AG20443 (cell line): ENCODE measurements at regions not wholly inside any gene's neighbourhood (a gene's known extent, or its start where the extent isn't known, plus 50 kb on each side); places are given as distances from the start of the nearest gene placed in this dataset.
"Not testable (repeated sequence)": the region's sequence is repeated elsewhere in the genome, so short reads cannot be mapped to it uniquely, and the experiment has no call there.

Source experiments
- DNase-seq: peaks from one replicate; pipeline ENCODE4 v3.0.0; 2012; ENCODE audit warnings: low spot score, mixed read lengths

GRCh38 chr10:84938117-84938905 is 609.9 kb downstream of the CCSER2 start:
- no peak for DNase-seq

GRCh38 chr10:84943541-84943940 is 615.2 kb downstream of the CCSER2 start:
- DNase-seq: no peak

GRCh38 chr10:84944187-84944586 is 615.8 kb downstream of the CCSER2 start:
- no peak for DNase-seq

- DNase-seq: no peak
Observed at GRCh38 chr10:84945791-84946190, 617.4 kb downstream of the CCSER2 start.

- DNase-seq: no peak
Observed at GRCh38 chr10:84946904-84947303, 618.5 kb downstream of the CCSER2 start.

- DNase-seq: no peak
Observed at GRCh38 chr10:84948644-84949043, 620.3 kb downstream of the CCSER2 start.

- no peak for DNase-seq
Observed at GRCh38 chr10:84951616-84952015, 623.2 kb downstream of the CCSER2 start.

- no peak for DNase-seq
Observed at GRCh38 chr10:84957427-84957826, 629.0 kb downstream of the CCSER2 start.

GRCh38 chr10:84965468-84965867 is 637.1 kb downstream of the CCSER2 start:
- DNase-seq: no peak

- DNase-seq: no peak
Observed at GRCh38 chr10:84966708-84967441, 638.5 kb downstream of the CCSER2 start.

- DNase-seq: not testable (repeated sequence)
Observed at GRCh38 chr10:84969297-84969696, 640.9 kb downstream of the CCSER2 start.

GRCh38 chr10:84987039-84987438 is 658.6 kb downstream of the CCSER2 start:
- DNase-seq: no peak

- DNase-seq: no peak
Observed at GRCh38 chr10:84988011-84988410, 659.6 kb downstream of the CCSER2 start.

- no peak for DNase-seq
Observed at GRCh38 chr10:84990713-84991112, 662.3 kb downstream of the CCSER2 start.

GRCh38 chr10:84991301-84991700 is 662.9 kb downstream of the CCSER2 start:
- no peak for DNase-seq

- no peak for DNase-seq
Observed at GRCh38 chr10:84993251-84994035, 665.1 kb downstream of the CCSER2 start.

- DNase-seq: no peak
Observed at GRCh38 chr10:84994722-84995121, 666.3 kb downstream of the CCSER2 start.

- no peak for DNase-seq
Observed at GRCh38 chr10:84996580-84996979, 668.2 kb downstream of the CCSER2 start.

- DNase-seq: no peak
Observed at GRCh38 chr10:84997870-84998269, 669.5 kb downstream of the CCSER2 start.

GRCh38 chr10:84999929-85000328 is 671.5 kb downstream of the CCSER2 start:
- DNase-seq: no peak

- no peak for DNase-seq
Observed at GRCh38 chr10:85003083-85003482, 674.7 kb downstream of the CCSER2 start.

- no peak for DNase-seq
Observed at GRCh38 chr10:85008488-85009184, 680.2 kb downstream of the CCSER2 start.
